Dermis microvascular lymphatic vessel endothelial cell (primary cell): ENCODE measurements at regions not wholly inside any gene's neighbourhood (a gene's known extent, or its start where the extent isn't known, plus 50 kb on each side); places are given as distances from the start of the nearest gene placed in this dataset.
"Not testable (repeated sequence)": the region's sequence is repeated elsewhere in the genome, so short reads cannot be mapped to it uniquely, and the experiment has no call there.

Experiments used
- DNase-seq, 2 donors: peaks; one replicate each; pipeline versions ENCODE4 v3.0.0 to v3.0.0-alpha.2; 2010; ENCODE audit warnings: low read depth in 2 of 2

DNA sequence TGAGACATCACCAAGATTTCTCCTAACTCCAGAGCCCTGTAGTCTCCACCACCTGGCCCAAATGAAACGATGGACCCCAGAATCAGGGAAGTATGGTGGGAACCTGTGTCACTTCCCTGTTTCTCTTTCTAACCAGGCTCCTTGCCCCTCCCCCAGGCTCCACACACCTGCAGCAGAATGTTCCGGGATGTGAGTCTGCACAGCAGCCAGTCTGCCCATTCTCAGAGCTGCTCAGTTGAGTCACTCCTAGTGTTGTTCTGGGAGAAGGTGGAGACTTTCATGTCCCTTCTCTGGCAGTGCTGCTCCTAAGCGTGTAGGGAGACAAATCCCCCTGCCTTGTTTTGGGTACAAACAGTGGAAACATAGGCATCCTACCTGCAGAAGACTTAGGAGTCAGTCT, 76.0 kb upstream of the XPA start:
- no peak for DNase-seq

DNA sequence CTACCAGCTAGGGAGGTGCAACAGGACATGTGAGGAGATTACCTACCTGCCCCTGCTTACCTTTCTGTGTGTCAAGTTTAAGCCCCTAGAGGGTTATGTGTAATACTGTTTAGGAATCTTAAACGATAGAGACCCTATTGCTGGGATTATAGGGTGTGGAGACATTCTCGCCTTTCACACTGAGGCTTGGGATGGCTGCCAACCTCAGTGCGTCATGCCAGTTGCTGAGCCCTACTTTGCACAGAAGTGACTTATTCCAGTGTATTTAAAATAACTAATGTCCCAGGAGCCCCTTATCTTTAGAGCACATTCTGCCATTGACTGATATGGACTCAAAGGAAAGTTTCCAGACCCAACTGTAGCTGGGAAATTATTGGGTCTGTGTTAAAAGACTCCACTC, 76.6 kb upstream of the XPA start:
- no peak for DNase-seq

DNA sequence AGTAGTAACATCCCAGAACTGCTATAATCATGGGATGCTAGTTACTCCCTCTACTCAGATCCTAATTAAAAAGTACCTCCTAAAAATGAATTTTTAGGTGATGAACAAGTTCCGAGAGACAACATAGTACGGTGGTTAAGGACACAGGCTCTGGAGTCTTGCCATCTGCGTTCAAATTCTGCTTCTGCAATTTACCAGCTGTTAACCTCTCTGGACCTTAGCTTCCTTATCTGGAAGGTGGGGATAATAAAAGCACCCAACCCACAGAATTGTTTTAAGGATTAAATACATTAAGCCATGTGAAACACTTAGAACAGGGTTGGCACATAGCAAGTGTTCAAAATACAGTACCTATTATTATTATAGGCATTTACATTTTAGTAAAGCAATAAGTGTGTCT, 77.5 kb upstream of the XPA start:
- no peak for DNase-seq

DNA sequence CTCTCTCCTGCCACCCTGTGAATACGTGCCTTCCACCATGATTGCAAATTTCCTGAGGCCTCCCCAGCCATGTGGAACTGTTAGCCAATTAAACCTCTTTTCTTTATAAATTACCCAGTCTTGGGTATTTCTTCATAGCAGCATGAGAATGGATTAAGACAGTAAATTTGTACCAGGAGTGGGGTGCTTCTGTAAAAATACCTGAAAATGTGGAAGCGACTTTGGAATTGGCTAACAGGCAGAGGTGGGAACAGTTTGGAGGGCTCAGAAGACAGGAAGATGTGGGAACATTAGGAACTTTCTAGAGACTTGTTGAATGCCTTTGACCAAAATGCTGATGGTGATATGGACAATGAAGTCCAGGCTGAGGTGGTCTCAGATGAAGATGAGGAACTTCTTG, 74.3 kb upstream of the FOXE1 start:
- DNase-seq = not testable (repeated sequence)

DNA sequence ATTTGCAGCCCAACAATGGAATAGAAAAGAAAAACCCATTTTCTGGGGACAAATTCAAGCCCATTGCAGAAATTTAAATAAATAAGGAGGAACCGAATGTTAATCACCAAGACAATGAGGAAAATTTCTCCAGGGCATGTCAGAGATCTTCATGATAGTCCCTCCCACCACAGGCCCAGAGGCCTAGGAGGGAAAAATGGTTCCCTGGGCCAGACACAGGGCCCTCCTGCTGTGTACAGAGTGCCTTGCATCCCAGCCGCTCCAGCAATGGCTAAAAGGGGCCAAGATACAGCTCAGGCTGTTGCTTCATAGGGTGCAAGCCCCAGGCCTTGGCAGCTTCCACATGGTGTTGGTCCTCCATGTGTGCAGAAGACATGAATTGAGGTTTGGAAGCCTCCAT, 73.4 kb upstream of the FOXE1 start:
- DNase-seq = no peak

DNA sequence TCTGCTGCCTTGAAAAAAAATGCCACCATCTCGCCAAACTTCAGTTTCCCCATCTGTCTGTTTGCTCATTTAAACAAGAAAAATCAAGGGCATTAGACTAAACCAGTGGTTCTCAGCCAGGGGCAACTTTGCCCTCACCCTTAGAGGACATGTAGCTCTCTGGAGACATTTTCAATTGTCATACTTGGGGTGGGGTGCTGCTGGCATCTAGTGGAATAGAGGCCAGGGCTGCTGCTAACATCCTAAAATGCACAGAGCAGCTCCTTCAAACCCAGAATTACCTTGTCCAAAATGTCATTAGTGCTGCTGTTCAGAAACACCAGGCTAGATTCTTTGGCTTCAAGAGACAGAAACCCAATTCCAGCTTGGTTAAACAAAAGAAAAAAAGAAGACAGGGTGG, 71.1 kb upstream of the FOXE1 start:
- DNase-seq = no peak

DNA sequence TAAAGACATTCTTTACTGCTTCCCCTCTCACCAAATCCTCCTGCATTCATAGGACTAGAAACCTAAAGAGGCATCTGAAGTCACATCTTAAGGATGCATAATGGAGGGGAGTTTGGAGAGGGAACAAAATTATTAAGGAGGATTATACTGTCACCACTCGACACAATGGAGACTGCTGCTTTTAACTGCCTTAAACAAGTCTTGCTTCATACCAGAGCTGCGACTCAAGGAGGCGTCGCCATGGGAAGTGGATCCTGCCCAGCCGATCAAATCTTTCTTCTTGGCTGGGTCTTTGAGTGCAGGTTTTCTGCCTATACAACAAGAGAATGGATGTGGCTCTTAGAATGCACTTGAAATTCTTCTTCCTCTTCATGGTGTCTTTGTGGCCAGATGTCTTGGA, 66.7 kb upstream of the FOXE1 start:
- no peak for DNase-seq

DNA sequence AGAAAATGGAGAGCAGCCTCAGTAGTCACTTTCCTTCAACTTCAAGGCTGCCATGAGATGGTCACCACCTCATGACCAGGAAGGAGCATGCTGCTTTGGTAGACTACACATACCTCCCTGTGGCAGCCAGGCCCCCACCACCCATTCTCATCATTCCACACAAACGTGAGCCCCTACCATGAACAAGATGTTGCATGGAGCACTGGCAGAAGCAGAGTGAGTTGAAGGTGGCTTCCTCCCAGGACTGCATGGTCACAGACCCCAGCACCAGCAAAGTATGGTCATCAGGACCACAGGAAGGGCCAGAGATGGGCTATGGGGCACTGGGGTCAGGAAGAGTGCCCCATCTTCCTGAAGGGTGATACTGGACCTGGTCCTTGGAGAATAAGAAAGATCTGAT, 65.5 kb upstream of the FOXE1 start:
- DNase-seq = no peak

DNA sequence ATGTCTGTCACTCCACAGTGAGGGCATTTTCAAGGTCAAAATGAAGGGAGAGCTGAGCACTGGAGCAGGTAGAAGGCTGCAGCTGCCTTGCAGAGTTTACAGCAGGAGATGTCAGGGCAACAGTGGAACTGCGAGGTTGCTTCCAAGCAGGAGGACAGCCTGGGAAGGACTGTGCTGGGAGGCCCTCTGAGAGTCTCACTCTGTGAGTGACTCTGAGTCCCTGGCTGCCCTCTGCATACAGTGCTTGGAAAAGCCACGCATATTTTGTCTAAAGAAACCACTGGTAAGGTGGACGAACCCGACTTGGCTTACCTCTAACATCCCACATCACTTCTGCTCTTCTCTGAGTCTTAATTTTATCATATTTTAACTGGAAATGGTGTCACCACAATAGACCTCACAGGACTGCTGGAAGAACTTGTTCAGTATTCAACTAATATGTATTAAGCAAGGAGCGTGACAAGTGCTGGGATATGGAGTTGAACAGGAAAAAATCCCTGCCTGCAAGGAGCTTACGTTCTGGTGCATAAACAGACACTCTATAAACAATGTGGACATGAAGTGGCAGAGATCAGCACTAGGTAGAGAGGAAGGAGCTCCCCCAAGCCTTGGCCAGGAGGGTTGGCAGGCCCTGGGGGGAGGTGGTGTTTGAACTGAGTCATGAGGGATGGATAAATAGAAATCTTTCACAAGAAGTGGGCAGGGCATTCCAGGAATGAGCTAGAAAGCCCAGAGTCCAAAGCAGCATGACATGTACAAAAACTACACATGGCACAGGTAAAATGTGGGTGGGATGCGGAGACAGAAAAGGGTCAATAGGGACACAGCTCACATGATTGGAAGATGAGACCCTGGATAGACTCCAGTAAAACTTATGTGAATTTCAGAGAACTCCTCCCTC, 64.0 kb upstream of the FOXE1 start:
- no peak for DNase-seq

DNA sequence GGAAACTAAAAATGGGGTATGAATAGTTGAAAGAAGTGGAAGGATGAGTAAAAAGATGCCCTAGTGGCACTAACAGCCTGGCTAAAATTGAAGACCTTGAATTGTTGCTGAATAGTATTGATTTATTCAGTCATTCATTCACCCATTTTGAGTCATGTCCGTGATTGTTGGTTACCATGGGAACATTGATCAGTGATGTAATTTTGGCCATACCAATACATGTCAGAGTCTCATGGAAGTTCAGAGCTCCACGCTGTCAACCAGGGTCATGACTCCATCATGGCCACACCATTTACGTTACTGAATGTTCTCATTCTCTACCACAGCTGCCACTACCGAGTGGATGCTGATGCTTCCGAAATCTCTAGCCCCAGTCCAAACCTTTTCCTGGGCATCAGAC, 62.5 kb upstream of the FOXE1 start:
- DNase-seq = no peak

DNA sequence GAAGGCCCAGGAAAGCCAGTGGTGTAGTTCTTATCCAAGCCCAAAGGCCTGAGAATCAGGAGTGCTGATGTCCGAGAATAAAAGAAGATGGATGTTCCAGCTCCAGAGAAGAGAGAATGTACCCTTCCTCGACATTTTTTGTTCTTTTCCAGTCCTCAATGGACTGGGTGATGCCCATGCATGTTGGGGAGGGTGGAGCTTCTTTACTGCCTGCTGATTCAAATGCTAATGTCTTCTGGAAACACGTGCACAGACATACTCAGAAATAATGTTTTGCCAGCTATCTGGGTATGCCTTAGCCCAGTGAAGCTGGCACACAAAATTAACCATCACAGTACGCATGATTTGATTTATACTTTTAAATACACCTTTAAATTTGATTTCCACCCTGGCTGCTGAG, 61.5 kb upstream of the FOXE1 start:
- no peak for DNase-seq

DNA sequence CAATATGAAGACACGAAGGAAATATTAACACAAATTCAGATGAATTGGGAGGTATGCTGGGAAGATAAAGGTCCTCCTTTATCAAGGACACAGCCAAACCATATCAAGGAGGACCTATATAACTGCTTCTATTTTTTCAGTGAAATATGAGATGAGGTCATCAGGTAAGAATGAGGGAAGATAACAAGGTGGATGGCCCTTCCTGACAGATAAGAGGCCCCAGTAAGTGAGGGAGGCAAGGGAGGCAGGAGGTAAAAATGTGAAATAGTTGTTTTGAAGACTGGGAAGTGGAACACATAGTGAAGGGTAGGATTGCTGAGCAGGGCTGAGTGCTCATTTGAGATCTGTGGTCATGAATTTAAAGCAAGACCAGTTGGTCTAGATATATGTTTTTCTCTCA, 60.0 kb upstream of the FOXE1 start:
- no peak for DNase-seq

DNA sequence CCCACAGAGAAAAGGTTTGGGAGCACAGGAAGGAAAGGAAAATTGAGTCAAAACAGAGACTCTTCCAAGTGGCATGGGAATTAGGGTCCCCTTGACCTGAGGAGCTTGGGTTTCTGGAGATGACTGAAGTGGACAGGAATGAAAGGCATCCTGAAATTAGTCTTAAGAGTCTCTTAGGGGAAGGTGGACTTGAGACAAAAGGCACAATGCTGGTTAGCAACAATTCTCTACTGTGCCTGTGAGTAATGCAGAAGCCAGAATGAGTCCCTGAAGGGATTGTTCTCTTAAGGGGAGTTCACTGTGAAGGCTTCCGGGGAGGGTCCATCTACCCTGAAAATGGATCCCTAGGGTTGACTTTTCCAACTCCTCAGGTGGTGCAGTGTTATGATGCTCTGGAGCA, 58.4 kb upstream of the FOXE1 start:
- DNase-seq = no peak

DNA sequence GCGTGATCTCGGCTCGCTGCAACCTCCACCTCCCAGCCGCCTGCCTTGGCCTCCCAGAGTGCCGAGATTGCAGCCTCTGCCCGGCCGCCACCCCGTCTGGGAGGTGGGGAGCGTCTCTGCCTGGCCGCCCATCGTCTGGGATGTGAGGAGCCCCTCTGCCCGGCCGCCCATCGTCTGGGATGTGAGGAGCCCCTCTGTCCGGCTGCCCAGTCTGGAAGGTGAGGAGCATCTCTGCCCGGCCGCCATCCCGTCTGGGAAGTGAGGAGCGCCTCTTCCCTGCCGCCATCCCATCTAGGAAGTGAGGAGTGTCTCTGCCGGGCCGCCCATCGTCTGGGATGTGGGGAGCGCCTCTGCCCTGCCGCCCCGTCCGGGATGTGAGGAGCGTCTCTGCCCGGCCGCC, 56.9 kb upstream of the FOXE1 start:
- DNase-seq = not testable (repeated sequence)

DNA sequence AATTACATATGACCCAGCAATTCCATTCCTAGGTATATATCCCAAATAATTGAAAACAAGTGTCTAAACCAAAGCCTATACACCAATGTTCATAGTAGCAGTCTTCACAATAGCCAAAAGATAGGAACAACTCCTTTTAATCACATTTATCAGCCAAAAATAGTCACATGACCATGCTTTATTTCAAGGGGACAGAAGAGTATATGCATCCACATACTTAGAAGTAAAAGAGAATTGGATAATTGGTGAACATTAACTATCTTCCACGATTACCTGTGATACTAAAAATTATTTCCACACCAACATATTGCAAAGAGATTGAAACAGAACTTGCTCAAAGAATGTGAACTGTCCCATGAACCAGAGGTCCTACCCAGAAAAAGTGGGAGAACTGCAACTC, 51.8 kb upstream of the FOXE1 start:
- DNase-seq = no peak

DNA sequence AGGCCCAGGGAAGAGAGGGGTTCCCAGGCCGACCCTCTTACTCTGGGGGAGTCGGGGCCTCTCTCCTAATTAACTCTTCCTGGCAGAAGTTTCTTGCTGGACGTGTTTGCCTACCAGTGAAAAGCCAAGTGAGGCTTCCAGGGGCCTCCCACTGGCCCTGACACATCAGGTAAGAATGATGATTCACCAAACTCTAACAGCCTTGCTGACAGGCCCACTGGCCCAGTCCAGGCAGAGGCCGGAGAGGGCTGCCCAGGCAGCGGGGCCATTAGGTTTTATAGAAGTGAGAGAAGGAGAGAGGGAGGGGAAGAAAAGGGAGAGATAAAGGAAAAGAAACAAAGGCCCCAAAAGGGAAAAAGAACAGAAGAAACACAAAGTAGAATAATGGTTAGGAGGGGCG, 50.8 kb upstream of the FOXE1 start:
- DNase-seq = no peak

DNA sequence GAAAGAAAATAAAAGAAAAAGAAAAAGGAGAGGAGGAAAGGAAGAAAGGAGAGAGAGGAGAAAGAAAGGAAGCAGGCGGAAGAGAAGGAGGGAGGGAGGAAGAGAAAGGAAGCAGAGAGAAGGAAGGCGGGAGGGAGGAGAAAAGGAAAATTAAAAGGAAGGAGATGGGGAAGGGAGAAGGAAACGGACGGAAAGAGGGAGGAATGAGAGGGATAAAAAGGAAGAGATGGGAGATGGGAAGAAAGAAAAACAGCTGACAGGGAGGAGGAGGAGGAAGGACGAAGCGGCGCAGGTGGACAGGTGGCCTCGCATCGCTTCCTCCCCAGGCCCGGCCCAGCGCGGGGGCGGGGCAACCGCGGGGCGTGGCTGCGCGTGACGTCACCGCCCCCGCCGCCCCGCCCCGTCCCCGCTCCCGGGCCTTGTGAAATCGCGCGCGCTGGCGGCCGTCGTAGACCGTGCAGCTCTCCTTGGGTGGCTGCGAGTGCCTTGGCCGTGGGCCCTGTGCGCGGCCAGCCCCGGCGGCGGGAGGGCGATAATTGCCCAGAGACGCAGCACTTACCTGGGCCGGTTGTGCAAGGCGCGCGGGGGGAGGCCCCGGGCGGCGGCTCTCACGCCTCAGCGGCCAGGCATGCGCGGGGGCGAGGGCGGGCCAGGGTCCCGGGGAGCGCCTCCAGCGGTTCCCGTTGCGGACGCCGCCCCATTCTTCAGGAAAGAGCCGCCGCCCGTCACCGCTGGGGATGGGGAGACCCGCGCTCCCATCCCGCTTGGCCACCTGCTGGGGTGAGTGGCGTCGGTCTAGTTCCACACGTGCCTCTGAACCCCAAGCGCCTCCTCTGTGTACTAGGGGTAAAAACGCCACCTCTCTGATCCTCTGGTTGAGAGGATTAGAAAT, 49.6 kb upstream of the FOXE1 start:
- DNase-seq = peak in 1 of 2 donors; percentile 30
